CD4-positive, alpha-beta T cell treated with Interleukin-15 for 1 hour (primary cell): ENCODE measurements at regions not wholly inside any gene's neighbourhood (a gene's known extent, or its start where the extent isn't known, plus 50 kb on each side); places are given as distances from the start of the nearest gene placed in this dataset.
A peak's percentile ranks its signal among the peaks of the same experiment; 100 is the strongest.
"Not testable (repeated sequence)": the region's sequence is repeated elsewhere in the genome, so short reads cannot be mapped to it uniquely, and the experiment has no call there.

Experiments
- DNase-seq: peaks from one replicate; pipeline ENCODE4 v3.0.0-alpha.2; 2020

DNA sequence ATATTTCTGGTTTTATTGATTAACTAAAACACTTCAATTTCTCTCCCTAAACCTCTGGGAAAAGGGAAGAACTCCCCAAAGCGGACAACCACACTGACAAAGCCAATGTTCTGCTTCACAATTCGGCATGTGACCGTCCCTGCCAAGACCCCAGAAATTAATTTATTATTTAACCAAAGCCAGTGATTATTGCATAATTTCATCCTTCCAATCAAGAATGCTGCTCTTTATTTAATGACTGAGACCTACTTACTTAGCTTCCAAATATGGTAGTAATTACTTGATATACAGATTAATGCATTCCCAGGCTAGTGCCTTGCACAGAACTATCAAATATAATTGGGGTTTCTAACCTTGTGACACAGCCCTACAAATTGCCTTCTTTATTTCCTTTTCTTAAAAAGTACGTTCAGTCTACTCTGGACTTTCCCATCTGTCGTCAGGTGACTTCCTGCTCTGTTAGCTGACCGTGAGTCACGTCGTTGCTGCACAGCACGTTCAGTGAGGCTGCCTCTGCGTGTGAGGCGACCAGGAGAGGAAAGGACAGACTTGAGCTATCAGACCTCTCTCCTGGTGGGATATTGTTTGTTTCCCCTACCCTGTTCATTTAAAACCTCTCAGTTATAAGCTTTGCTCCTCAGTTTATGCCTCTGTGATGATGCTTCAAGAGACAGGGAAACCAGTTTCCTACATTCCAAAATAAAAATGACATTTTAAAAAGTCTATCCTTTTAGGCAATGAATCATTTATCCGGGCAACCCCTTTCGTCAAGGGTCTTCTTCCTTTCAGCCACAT is 55.7 kb upstream of the TNFAIP3 start:
- peak; percentile 92 for DNase-seq

DNA sequence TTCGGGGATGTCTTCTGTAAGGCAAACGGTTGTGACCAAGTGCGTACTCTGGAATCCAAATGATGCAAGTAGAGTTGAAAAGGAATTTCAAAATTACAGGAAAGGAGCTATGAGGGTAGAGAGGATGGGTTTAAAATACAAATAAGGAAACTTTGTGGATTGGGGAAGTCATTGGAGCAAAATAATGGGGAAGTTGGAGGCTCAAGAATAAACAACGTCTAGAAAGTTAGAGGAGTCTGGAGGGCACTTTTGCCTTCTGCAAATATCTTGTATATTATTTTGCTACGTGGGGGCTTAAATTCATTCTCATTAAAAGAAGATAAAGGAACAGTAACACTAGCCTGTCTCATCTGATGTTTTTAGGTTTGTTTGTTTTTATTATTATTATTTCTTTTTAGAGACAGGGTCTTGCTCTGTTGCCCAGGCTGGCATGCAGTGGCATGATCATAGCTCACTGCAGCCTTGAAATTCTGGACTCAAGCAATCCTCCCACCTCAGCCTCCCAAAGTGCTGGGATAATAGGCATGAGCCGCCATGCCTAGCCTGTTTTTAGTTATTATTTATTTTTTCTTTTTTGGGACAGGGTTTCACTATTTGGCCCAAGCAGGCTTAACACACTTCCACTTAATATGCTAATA is 55.0 kb upstream of the TNFAIP3 start:
- no peak for DNase-seq

GRCh38 chr6:137813308-137813970 is 53.6 kb upstream of the TNFAIP3 start:
- no peak for DNase-seq

- not testable (repeated sequence) for DNase-seq
Measured at GRCh38 chr6:137814030-137814429, 53.0 kb upstream of the TNFAIP3 start.

DNA sequence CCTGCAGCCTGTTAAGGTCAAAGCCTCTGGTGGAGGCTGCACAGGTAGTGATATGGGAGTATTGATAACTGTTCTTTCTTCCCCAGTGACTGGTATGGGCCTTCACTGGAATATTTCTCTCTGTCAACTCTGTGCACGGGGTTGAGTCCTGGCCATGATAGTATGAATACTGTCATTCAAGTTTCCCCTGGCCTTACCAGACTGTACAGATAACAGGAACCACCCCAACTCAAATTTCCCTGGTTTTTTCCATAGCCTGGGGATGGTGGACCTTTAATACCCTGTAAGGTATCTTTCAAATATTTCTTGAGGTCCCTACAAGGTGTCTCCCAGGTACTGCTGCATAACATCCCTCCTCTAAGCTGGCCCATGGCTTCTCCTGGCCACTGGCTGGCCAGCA is 51.4 kb upstream of the TNFAIP3 start:
- no peak for DNase-seq

- DNase-seq, result no peak
Measured at GRCh38 chr6:137816133-137816579, 50.9 kb upstream of the TNFAIP3 start.

GRCh38 chr6:137816688-137817618 is 50.1 kb upstream of the TNFAIP3 start:
- DNase-seq, result no peak
